ENCODE measurements at regions not wholly inside any gene's neighbourhood (a gene's known extent, or its start where the extent isn't known, plus 50 kb on each side); places are given as distances from the start of the nearest gene placed in this dataset.

GRCh38 chr6:147131532-147132128, 72.6 kb upstream of the STXBP5 start:
- H3K27ac ChIP-seq (ENCODE audit: low read length): no peak overlapping the region
- H3K4me3 ChIP-seq (ENCODE audit: low read depth in 1 of 2, low read length in 2 of 2): no peak overlapping the region
- TF ChIP-seq, protein P1, sequence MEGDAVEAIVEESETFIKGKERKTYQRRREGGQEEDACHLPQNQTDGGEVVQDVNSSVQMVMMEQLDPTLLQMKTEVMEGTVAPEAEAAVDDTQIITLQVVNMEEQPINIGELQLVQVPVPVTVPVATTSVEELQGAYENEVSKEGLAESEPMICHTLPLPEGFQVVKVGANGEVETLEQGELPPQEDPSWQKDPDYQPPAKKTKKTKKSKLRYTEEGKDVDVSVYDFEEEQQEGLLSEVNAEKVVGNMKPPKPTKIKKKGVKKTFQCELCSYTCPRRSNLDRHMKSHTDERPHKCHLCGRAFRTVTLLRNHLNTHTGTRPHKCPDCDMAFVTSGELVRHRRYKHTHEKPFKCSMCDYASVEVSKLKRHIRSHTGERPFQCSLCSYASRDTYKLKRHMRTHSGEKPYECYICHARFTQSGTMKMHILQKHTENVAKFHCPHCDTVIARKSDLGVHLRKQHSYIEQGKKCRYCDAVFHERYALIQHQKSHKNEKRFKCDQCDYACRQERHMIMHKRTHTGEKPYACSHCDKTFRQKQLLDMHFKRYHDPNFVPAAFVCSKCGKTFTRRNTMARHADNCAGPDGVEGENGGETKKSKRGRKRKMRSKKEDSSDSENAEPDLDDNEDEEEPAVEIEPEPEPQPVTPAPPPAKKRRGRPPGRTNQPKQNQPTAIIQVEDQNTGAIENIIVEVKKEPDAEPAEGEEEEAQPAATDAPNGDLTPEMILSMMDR (IDR thresholded peaks at IDR 0.05; ENCODE audit: borderline replicate concordance, extremely low read depth, low read length, poor library complexity, severe bottlenecking): no peak
- TF ChIP-seq EZH2 (IDR thresholded peaks at IDR 0.05; ENCODE audit: borderline replicate concordance, low read depth, low read length, severe bottlenecking): no peak
- no peaks in the 10 kb centered on the region for H3K27me3 ChIP-seq (ENCODE audit: insufficient read depth, low read length, poor library complexity)
- ATAC-seq (ENCODE audit: insufficient read depth, low read depth) (no peak), DNase-seq (no peak)
- H2AFZ ChIP-seq (ENCODE audit: low read depth, low read length): no peak overlapping the region
- H3K79me2 ChIP-seq (ENCODE audit: insufficient read depth, low read length): no peaks in the 10 kb centered on the region
- H4K20me1 ChIP-seq (ENCODE audit: insufficient read depth, low read length): no peaks in the 10 kb centered on the region
- H3K4me2 ChIP-seq (ENCODE audit: insufficient read depth, low read length): no peak overlapping the region
- no peaks in the 10 kb centered on the region for H3K36me3 ChIP-seq (ENCODE audit: insufficient read depth, low read length)
- no peaks in the 10 kb centered on the region for H3K4me1 ChIP-seq (ENCODE audit: insufficient read depth, low read length)
- no peaks in the 10 kb centered on the region for H3K9me3 ChIP-seq (ENCODE audit: insufficient read depth, low read length, severe bottlenecking)
- H3K9ac ChIP-seq (ENCODE audit: low read depth, low read length): no peak overlapping the region

- Histone ChIP-seq H4K20me1 (ENCODE audit: insufficient read depth, low read length) (no peaks in the 10 kb centered on the region), H3K9ac (ENCODE audit: low read depth, low read length) (no peak overlapping the region), H3K4me2 (ENCODE audit: insufficient read depth, low read length) (no peak overlapping the region), H2AFZ (ENCODE audit: low read depth, low read length) (no peak overlapping the region), H3K4me1 (ENCODE audit: insufficient read depth, low read length) (no peaks in the 10 kb centered on the region), H3K9me3 (ENCODE audit: insufficient read depth, low read length, severe bottlenecking) (no peaks in the 10 kb centered on the region), H3K27ac (ENCODE audit: low read length) (no peak overlapping the region), H3K36me3 (ENCODE audit: insufficient read depth, low read length) (no peaks in the 10 kb centered on the region), H3K79me2 (ENCODE audit: insufficient read depth, low read length) (no peaks in the 10 kb centered on the region), H3K27me3 (ENCODE audit: insufficient read depth, low read length, poor library complexity) (no peaks in the 10 kb centered on the region), H3K4me3 (ENCODE audit: low read depth in 1 of 2, low read length in 2 of 2) (no peak overlapping the region)
- DNase-seq (no peak), ATAC-seq (ENCODE audit: insufficient read depth, low read depth) (no peak)
- TF ChIP-seq EZH2 (IDR thresholded peaks at IDR 0.05; ENCODE audit: borderline replicate concordance, low read depth, low read length, severe bottlenecking): no peak
- TF ChIP-seq, protein P1 (IDR thresholded peaks at IDR 0.05; ENCODE audit: borderline replicate concordance, extremely low read depth, low read length, poor library complexity, severe bottlenecking): no peak
Observed at GRCh38 chr6:147132889-147133288, 71.3 kb upstream of the STXBP5 start.

DNA sequence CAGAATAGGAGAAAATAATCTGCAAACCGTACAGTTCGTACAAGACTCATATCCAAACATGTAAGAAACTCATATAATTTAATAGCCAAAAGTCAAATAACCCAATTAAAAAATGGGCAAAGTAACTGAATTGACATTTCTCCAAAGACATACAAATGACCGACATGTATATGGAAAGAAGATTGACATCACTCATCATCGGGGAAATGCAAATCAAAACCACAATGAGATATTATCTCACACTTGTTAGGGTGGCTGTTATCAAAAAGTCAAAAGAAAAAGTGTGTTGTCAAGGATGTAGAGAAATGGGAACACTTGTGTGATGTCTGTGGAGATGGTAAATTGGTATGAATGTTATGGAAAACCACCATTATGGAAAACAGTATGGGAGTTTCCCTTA, 70.5 kb upstream of the STXBP5 start:
- no peaks in the 10 kb centered on the region for H3K4me1 ChIP-seq (ENCODE audit: insufficient read depth, low read length)
- no peaks in the 10 kb centered on the region for H4K20me1 ChIP-seq (ENCODE audit: insufficient read depth, low read length)
- H3K27ac ChIP-seq (ENCODE audit: low read length): no peak overlapping the region
- DNase-seq: no peak
- no peaks in the 10 kb centered on the region for H3K27me3 ChIP-seq (ENCODE audit: insufficient read depth, low read length, poor library complexity)
- no peak overlapping the region for H2AFZ ChIP-seq (ENCODE audit: low read depth, low read length)
- ATAC-seq (ENCODE audit: insufficient read depth, low read depth): no peak
- no peak overlapping the region for H3K9ac ChIP-seq (ENCODE audit: low read depth, low read length)
- H3K4me2 ChIP-seq (ENCODE audit: insufficient read depth, low read length): no peak overlapping the region
- no peaks in the 10 kb centered on the region for H3K79me2 ChIP-seq (ENCODE audit: insufficient read depth, low read length)
- H3K9me3 ChIP-seq (ENCODE audit: insufficient read depth, low read length, severe bottlenecking): no peaks in the 10 kb centered on the region
- H3K4me3 ChIP-seq (ENCODE audit: low read depth in 1 of 2, low read length in 2 of 2): no peak overlapping the region
- no peaks in the 10 kb centered on the region for H3K36me3 ChIP-seq (ENCODE audit: insufficient read depth, low read length)
- no peak for TF ChIP-seq EZH2 (IDR thresholded peaks at IDR 0.05; ENCODE audit: borderline replicate concordance, low read depth, low read length, severe bottlenecking)
- TF ChIP-seq, protein P1 (IDR thresholded peaks at IDR 0.05; ENCODE audit: borderline replicate concordance, extremely low read depth, low read length, poor library complexity, severe bottlenecking): no peak
